HG03520 (cell line): ENCODE measurements at regions not wholly inside any gene's neighbourhood (a gene's known extent, or its start where the extent isn't known, plus 50 kb on each side); places are given as distances from the start of the nearest gene placed in this dataset.
"Not testable (repeated sequence)": the region's sequence is repeated elsewhere in the genome, so short reads cannot be mapped to it uniquely, and the experiment has no call there.

Experiments
- ATAC-seq: cut with Tn5 transposase; IDR thresholded peaks from one replicate; pipeline ENCODE4 v1.9.1; 2021; ENCODE audit warnings: mild to moderate bottlenecking, moderate library complexity; ENCODE audit not compliant: unreplicated experiment

GRCh38 chr4:81611221-81611620, 139.5 kb upstream of the RASGEF1B start:
- ATAC-seq, result no peak

GRCh38 chr4:81609844-81610243, 138.1 kb upstream of the RASGEF1B start:
- no peak for ATAC-seq

GRCh38 chr4:81607950-81608349, 136.2 kb upstream of the RASGEF1B start:
- no peak for ATAC-seq

GRCh38 chr4:81606801-81607501, 135.2 kb upstream of the RASGEF1B start:
- no peak for ATAC-seq

GRCh38 chr4:81606166-81606565, 134.5 kb upstream of the RASGEF1B start:
- ATAC-seq, result no peak

- ATAC-seq, result no peak
Observed at GRCh38 chr4:81605271-81605670, 133.6 kb upstream of the RASGEF1B start.

GRCh38 chr4:81604683-81605218, 133.0 kb upstream of the RASGEF1B start:
- no peak for ATAC-seq

GRCh38 chr4:81602854-81603253, 131.1 kb upstream of the RASGEF1B start:
- no peak for ATAC-seq

- no peak for ATAC-seq
Observed at GRCh38 chr4:81601358-81601694, 129.6 kb upstream of the RASGEF1B start.

- ATAC-seq, result no peak
Observed at GRCh38 chr4:81600520-81601357, 129.0 kb upstream of the RASGEF1B start.

- ATAC-seq, result no peak
Observed at GRCh38 chr4:81599742-81600380, 128.2 kb upstream of the RASGEF1B start.

GRCh38 chr4:81595798-81596610, 124.3 kb upstream of the RASGEF1B start:
- no peak for ATAC-seq

GRCh38 chr4:81595287-81595686, 123.6 kb upstream of the RASGEF1B start:
- no peak for ATAC-seq

GRCh38 chr4:81594490-81595159, 122.9 kb upstream of the RASGEF1B start:
- no peak for ATAC-seq

GRCh38 chr4:81592701-81593100, 121.0 kb upstream of the RASGEF1B start:
- ATAC-seq, result no peak

- ATAC-seq, result no peak
Observed at GRCh38 chr4:81590596-81590995, 118.9 kb upstream of the RASGEF1B start.

GRCh38 chr4:81589262-81589661, 117.6 kb upstream of the RASGEF1B start:
- no peak for ATAC-seq

- ATAC-seq, result no peak
Observed at GRCh38 chr4:81586706-81587105, 115.0 kb upstream of the RASGEF1B start.

GRCh38 chr4:81580994-81581374, 109.3 kb upstream of the RASGEF1B start:
- ATAC-seq, result not testable (repeated sequence)

- no peak for ATAC-seq
Observed at GRCh38 chr4:81580346-81580993, 108.8 kb upstream of the RASGEF1B start.
